PC-9 (cell line): ENCODE measurements at regions not wholly inside any gene's neighbourhood (a gene's known extent, or its start where the extent isn't known, plus 50 kb on each side); places are given as distances from the start of the nearest gene placed in this dataset.

Source experiments
- BruUV-seq: library from RNA; stranded (reverse); fragments of 400-500 nt; replicated peaks from 2 replicates; lab custom pipeline; 2021; lab: Mats Ljungman, UMichigan
- CTCF ChIA-PET: fragments of 300-600 bp; sonication (Branson Sonifier 250); formaldehyde crosslinking; loops from one replicate; lab custom pipeline; 2022; ENCODE audit warnings: antibody characterized with exemption; lab: Charles Lee
- POLR2A ChIA-PET: fragments of 300-600 bp; sonication (Branson Sonifier 250); formaldehyde crosslinking; loops from one replicate; lab custom pipeline; 2022; ENCODE audit warnings: antibody characterized with exemption; ENCODE audit not compliant: unreplicated experiment; lab: Charles Lee
- DNase-seq, 2 experiments: peaks; one replicate each; pipeline versions ENCODE4 v3.0.0 to v3.0.0-alpha.2; 2015 to 2022; ENCODE audit warnings: mixed read lengths in 1 of 2
- H2AFZ ChIP-seq: fragments of 200-600 bp; sonication (generic); 2 replicates; pipeline ENCODE4 v1.8.1; 2017; ENCODE audit warnings: antibody characterized with exemption
- H3F3A ChIP-seq: fragments of 200-600 bp; sonication (generic); 2 replicates; pipeline ENCODE4 v1.8.1; 2017; ENCODE audit warnings: antibody characterized with exemption, mild to moderate bottlenecking, low read depth; ENCODE audit not compliant: insufficient read depth
- H3K27ac ChIP-seq: fragments of 200-600 bp; sonication (generic); 2 replicates; pipeline ENCODE4 v1.6.1; 2016; ENCODE audit warnings: mixed run types
- H3K27me3 ChIP-seq: fragments of 200-600 bp; sonication (generic); 2 replicates; pipeline ENCODE4 v1.6.1; 2016; ENCODE audit warnings: low read depth, mixed run types; ENCODE audit not compliant: insufficient read depth
- H3K36me3 ChIP-seq: fragments of 200-600 bp; sonication (generic); 2 replicates; pipeline ENCODE4 v1.6.1; 2016; ENCODE audit warnings: low read depth, mixed run types
- H3K4me1 ChIP-seq: fragments of 200-600 bp; sonication (generic); replicated peaks from 2 replicates; pipeline ENCODE4 v1.6.1; 2016; ENCODE audit warnings: mixed run types; ENCODE audit not compliant: insufficient read depth
- H3K4me2 ChIP-seq: fragments of 200-600 bp; sonication (generic); 2 replicates; pipeline ENCODE4 v1.6.1; 2017; ENCODE audit warnings: mixed run types
- H3K4me3 ChIP-seq: fragments of 200-600 bp; sonication (generic); 2 replicates; pipeline ENCODE4 v1.6.1; 2016; ENCODE audit warnings: mixed run types
- H3K79me2 ChIP-seq: fragments of 200-600 bp; sonication (generic); 2 replicates; pipeline ENCODE4 v1.6.1; 2017; ENCODE audit warnings: low read depth, mixed run types
- H3K9me2 ChIP-seq: fragments of 200-600 bp; sonication (generic); 2 replicates; pipeline ENCODE4 v1.8.1; 2017; ENCODE audit warnings: mild to moderate bottlenecking; ENCODE audit not compliant: insufficient read depth
- H3K9me3 ChIP-seq: fragments of 200-600 bp; sonication (generic); 2 replicates; pipeline ENCODE4 v1.8.1; 2016; ENCODE audit warnings: low read depth; ENCODE audit not compliant: insufficient read depth
- H4K20me1 ChIP-seq: fragments of 200-600 bp; sonication (generic); 2 replicates; pipeline ENCODE4 v1.8.1; 2017; ENCODE audit not compliant: insufficient read depth
- EZH2 ChIP-seq: fragments of 200-600 bp; sonication (generic); IDR thresholded peaks from 2 replicates; pipeline ENCODE4 v1.8.0; 2017; ENCODE audit warnings: antibody characterized with exemption, low read depth
- intact Hi-C: fragments of 100-400 bp; cut with micrococcal nuclease; formaldehyde crosslinking; loops from one replicate; pipeline ENCODE4 v1.10.0; 2022; ENCODE audit not compliant: unreplicated experiment
- TF ChIP-seq, protein P1 (sequence below): fragments of 200-600 bp; sonication (generic); conservative IDR thresholded peaks from 2 replicates; pipeline ENCODE4 v1.6.1; 2017; ENCODE audit warnings: mixed run types, antibody characterized with exemption, mild to moderate bottlenecking, moderate library complexity

DNA sequence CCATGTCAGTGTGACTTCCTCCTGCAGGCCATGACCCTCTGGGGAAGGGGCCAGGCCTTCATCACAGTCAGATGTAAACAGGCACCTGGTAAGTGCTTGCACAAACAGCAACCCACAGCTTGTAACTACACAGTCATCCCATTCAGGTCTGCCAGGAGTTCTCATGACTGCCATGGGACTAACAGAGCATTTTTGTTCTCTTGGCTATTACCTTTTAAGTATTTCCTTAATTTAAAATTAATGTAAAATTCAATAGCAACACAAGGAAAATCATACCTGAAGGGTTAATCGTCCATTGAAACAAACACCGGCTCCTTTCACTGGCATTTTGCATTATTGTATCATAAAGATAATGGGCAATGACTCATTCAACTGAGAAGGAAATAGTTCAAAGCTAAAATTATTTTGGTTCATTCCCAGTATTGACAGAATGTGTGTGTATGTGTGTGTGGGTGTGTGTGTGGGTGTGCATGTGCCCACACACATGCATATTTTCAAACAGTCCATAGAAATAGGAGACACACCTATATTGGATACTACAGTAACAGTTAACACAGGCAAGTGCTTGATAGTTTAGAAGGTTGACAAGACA, 307.9 kb downstream of the WDR11 start:
- DNase-seq, result no peak
- no peak for TF ChIP-seq EZH2
- TF ChIP-seq, protein P1, sequence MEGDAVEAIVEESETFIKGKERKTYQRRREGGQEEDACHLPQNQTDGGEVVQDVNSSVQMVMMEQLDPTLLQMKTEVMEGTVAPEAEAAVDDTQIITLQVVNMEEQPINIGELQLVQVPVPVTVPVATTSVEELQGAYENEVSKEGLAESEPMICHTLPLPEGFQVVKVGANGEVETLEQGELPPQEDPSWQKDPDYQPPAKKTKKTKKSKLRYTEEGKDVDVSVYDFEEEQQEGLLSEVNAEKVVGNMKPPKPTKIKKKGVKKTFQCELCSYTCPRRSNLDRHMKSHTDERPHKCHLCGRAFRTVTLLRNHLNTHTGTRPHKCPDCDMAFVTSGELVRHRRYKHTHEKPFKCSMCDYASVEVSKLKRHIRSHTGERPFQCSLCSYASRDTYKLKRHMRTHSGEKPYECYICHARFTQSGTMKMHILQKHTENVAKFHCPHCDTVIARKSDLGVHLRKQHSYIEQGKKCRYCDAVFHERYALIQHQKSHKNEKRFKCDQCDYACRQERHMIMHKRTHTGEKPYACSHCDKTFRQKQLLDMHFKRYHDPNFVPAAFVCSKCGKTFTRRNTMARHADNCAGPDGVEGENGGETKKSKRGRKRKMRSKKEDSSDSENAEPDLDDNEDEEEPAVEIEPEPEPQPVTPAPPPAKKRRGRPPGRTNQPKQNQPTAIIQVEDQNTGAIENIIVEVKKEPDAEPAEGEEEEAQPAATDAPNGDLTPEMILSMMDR, result no peak
- intact Hi-C loops, result no loop called here
- Histone ChIP-seq H3K9me2 (no peaks in the 10 kb centered on the region), H3K4me2 (no peak overlapping the region), H3K79me2 (no peaks in the 10 kb centered on the region), H2AFZ (no peak overlapping the region), H3K4me1 (no peaks in the 10 kb centered on the region), H3K4me3 (no peak overlapping the region), H3K27me3 (no peaks in the 10 kb centered on the region), H4K20me1 (no peaks in the 10 kb centered on the region), H3K9me3 (no peaks in the 10 kb centered on the region), H3K27ac (no peak overlapping the region), H3F3A (no peaks in the 10 kb centered on the region), H3K36me3 (no peaks in the 10 kb centered on the region)
- POLR2A ChIA-PET, result no interaction called here
- CTCF ChIA-PET, result no interaction called here
- BruUV-seq, result no TSS peak

- BruUV-seq, result no TSS peak
Observed at GRCh38 chr10:121159670-121160069, 308.5 kb downstream of the WDR11 start.

DNA sequence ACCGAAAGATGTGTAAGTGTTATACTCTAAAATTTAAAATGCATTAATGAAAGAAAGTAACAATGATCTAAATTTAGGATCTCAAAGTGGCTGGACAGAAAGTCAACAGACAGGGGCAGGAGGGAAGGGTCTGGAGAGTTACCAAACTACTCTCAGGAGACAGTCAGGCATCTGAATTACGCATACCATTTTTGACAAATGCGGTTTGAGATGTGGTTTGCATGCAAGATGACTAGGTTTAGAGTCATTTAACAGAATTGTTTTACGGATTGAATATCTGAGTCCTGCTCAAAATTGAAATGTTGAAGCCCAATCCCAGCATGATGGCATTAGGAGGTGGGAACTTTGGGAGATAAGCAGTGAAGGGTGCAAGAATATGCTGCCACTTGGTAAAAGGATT, 314.1 kb downstream of the WDR11 start:
- H3K4me3 ChIP-seq, result no peak overlapping the region
- TF ChIP-seq, protein P1, result no peak
- no peak for TF ChIP-seq EZH2
- no peaks in the 10 kb centered on the region for H3K79me2 ChIP-seq
- H3K9me2 ChIP-seq, result no peaks in the 10 kb centered on the region
- H3K9me3 ChIP-seq, result no peaks in the 10 kb centered on the region
- no peak overlapping the region for H3K4me2 ChIP-seq
- ChIA-PET CTCF (no interaction called here), POLR2A (no interaction called here)
- no peaks in the 10 kb centered on the region for H3K4me1 ChIP-seq
- DNase-seq, result no peak
- no peaks in the 10 kb centered on the region for H3K27me3 ChIP-seq
- no TSS peak for BruUV-seq
- H3K36me3 ChIP-seq, result no peaks in the 10 kb centered on the region
- no peak overlapping the region for H3K27ac ChIP-seq
- no peaks in the 10 kb centered on the region for H3F3A ChIP-seq
- no peak overlapping the region for H2AFZ ChIP-seq
- intact Hi-C loops, result no loop called here
- H4K20me1 ChIP-seq, result no peaks in the 10 kb centered on the region

More at GRCh38 chr10:121159670-121160069, 308.5 kb downstream of the WDR11 start:
- Histone ChIP-seq H3K9me2 (no peaks in the 10 kb centered on the region), H3K4me1 (no peaks in the 10 kb centered on the region), H3K36me3 (no peaks in the 10 kb centered on the region), H2AFZ (no peak overlapping the region), H3K79me2 (no peaks in the 10 kb centered on the region), H4K20me1 (no peaks in the 10 kb centered on the region), H3K4me3 (no peak overlapping the region), H3K9me3 (no peaks in the 10 kb centered on the region), H3K4me2 (no peak overlapping the region), H3K27ac (no peak overlapping the region), H3F3A (no peaks in the 10 kb centered on the region), H3K27me3 (no peaks in the 10 kb centered on the region)
- DNase-seq, result no peak
- intact Hi-C loops, result no loop called here
- CTCF ChIA-PET, result no interaction called here
- POLR2A ChIA-PET, result no interaction called here
- TF ChIP-seq, protein P1, result no peak
- TF ChIP-seq EZH2, result no peak
